Small intestine (tissue), 7 donors: ENCODE measurements at regions not wholly inside any gene's neighbourhood (a gene's known extent, or its start where the extent isn't known, plus 50 kb on each side); places are given as distances from the start of the nearest gene placed in this dataset.
A peak's percentile ranks its signal among the peaks of the same experiment; 100 is the strongest.

Source experiments
- DNase-seq, 2 donors: peaks; one replicate each; pipeline versions ENCODE4 v3.0.0 to v3.0.0-alpha.2; 2013
- FAIRE-seq: peaks from 2 replicates; lab custom pipeline; 2012; peaks lifted over from hg19 to GRCh38; lab: Jason Lieb, UNC
- H3K27ac ChIP-seq, 3 donors: one replicate each; pipeline ENCODE4 v1.5.1; 2013; ENCODE audit warnings: low read length in 2 of 3, mild to moderate bottlenecking in 2 of 3, control low read depth in 1 of 3, inconsistent platforms in 1 of 3, low read depth in 1 of 3, moderate library complexity in 1 of 3
- H3K27me3 ChIP-seq, 3 donors: one replicate each; pipeline ENCODE4 v1.6.1; 2013; ENCODE audit warnings: low read length in 3 of 3, inconsistent platforms in 1 of 3; ENCODE audit not compliant: control insufficient read depth in 3 of 3, insufficient read depth in 3 of 3
- H3K36me3 ChIP-seq, 3 donors: one replicate each; pipeline ENCODE4 v1.6.1; 2013; ENCODE audit warnings: low read length in 3 of 3, inconsistent platforms in 1 of 3, low read depth in 1 of 3, mild to moderate bottlenecking in 1 of 3, moderate library complexity in 1 of 3; ENCODE audit not compliant: control insufficient read depth in 3 of 3, insufficient read depth in 2 of 3
- H3K4me1 ChIP-seq, 3 donors: one replicate each; pipeline ENCODE4 v1.6.1; 2013; ENCODE audit warnings: low read length in 2 of 3, inconsistent platforms in 1 of 3, low read depth in 1 of 3, mild to moderate bottlenecking in 1 of 3, moderate library complexity in 1 of 3; ENCODE audit not compliant: control insufficient read depth in 3 of 3, insufficient read depth in 2 of 3
- H3K4me3 ChIP-seq, 3 donors: one replicate each; pipeline ENCODE4 v1.5.1; 2013; ENCODE audit warnings: low read length in 3 of 3, control low read depth in 1 of 3, inconsistent platforms in 1 of 3, low read depth in 1 of 3, mild to moderate bottlenecking in 1 of 3, moderate library complexity in 1 of 3
- H3K9me3 ChIP-seq, 2 donors: one replicate each; pipeline ENCODE4 v1.6.1; 2013; ENCODE audit warnings: low read depth in 1 of 2, low read length in 1 of 2; ENCODE audit not compliant: control insufficient read depth in 2 of 2, insufficient read depth in 1 of 2
- WGBS, 3 donors: extraction: QIAGEN DNeasy Blood & Tissue Kit; methylation state at CpG; one replicate each; pipeline ENCODE4 v1.1.7; 2013; 5-methylcytosine and 5-hydroxymethylcytosine counted together
- donor health status: healthy with polysubstance abuse.
- donor health status: control.
- donor health status: control.
- donor health status: Bipolar disorder and iron deficiency.
- donor health status: healthy.

DNA sequence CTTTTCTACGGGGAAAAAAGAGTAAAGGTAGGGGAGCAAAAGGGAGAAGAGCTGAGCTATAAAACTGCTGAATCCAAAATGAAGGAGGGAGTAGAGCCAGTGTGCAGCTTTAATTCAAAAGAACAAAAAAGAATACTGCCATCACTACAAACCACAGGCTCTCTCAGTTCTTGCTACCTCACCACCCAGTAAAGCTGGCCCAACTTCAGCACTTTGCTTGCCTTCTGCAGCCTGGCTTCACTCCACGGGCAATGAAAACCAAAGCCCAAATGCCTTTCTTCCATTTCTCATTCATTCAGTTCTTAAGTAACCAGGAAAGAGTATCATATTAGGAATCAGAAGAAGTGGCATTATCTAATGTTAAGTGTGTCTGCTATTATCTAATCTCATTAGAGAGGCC is 376.8 kb downstream of the BCOR start:
- Histone ChIP-seq H3K4me1 (peaks cover 0 to 11% (median 6%) of the 10 kb centered on the region in 3 donors), H3K36me3 (no peaks in the 10 kb centered on the region), H3K27me3 (no peaks in the 10 kb centered on the region), H3K27ac (no peak overlapping the region), H3K4me3 (no peak overlapping the region), H3K9me3 (no peaks in the 10 kb centered on the region)
- FAIRE-seq (no peak), DNase-seq (no peak)
- 78 to 81% (median 81%) methylated on average over 2 of the region's 2 CpGs for WGBS, 3 donors

DNA sequence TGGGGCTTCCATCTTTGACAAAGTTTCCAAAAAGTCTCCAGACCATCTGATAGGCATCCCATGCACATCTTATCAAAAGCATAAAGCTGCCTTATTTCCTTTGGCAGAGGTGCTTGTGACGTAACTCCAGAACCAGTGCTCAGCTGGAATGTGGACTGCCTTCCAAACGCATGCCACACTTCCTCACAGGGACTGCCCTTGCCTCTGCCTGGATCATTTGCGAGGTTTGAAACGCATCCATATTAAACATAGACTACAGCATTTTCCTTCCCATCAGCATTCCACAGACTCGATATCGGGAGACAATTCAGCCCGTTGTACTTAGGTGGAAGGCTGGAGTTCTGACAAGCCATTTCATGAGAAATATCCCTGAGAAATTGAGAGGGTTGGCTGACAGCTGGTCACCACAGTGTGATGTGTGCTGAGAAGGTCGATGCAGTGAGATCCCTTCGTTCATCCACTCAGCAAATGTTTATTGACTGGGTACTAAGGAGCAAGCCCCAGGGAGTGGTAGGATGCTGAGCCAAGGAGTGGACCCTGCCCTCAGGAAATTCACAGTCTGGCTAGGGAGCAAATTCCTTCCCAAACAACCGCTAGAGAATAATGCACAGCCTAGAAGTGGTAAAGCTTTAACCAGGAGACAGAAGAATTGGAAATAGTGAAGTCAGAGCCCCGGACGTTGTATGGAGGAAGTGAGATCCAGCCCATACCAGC is 376.0 kb downstream of the BCOR start:
- FAIRE-seq (no peak), DNase-seq (peak; percentile 64 to 69)
- H3K4me1 ChIP-seq: peaks cover 0 to 11% (median 6%) of the 10 kb centered on the region in 3 donors
- 44 to 59% (median 49%) methylated on average over 12 of the region's 12 CpGs for WGBS, 3 donors
- H3K9me3 ChIP-seq: no peaks in the 10 kb centered on the region
- H3K27ac ChIP-seq: no peak overlapping the region
- H3K27me3 ChIP-seq: no peaks in the 10 kb centered on the region
- H3K36me3 ChIP-seq: no peaks in the 10 kb centered on the region
- H3K4me3 ChIP-seq: no peak overlapping the region

DNA sequence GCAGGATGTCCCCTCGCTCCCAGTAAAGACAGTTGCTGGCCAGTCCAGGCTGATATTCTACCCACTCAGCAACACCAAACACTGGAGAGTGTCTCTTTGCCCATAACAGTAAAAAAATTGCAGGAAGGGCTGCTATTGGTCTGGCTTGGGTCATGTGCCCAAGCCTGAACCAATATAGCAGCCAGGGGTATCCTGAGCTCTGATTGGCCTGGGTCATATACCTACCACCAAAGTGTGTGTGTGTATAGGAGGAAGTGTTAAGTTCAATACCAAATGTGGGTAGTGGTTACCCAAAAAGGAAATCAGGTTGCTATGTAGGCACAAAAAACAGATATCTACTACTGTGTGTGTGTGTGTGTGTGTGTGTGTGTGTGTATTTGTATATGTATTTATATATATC is 373.2 kb downstream of the BCOR start:
- WGBS, 3 donors: 80 to 100% (median 86%) methylated on average over 1 of the region's 1 CpG
- Histone ChIP-seq H3K9me3 (peaks cover 0 to 3% of the 10 kb centered on the region in 2 donors), H3K27ac (no peak overlapping the region), H3K36me3 (no peaks in the 10 kb centered on the region), H3K4me1 (peaks cover 0 to 6% (median 6%) of the 10 kb centered on the region in 3 donors), H3K27me3 (no peaks in the 10 kb centered on the region), H3K4me3 (no peak overlapping the region)
- DNase-seq (no peak), FAIRE-seq (no peak)

DNA sequence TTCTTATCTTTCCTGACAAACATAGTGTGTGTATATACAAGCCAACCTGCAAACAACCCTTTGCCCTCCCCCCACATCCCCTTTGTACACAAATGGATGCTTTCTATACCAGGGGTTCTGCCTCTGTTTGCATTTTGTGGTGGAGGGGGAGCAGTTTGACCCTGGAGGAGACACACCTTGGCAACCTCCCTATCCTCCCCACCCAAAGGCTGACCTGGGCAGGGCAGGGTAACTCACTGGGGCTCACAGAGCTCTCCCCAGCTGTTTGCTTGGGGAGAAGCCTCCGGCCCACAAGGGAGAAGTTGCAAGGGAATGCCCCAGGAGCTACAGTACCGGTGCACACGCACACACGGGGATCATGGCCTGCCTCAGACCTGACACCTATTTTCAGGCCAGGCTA is 372.6 kb downstream of the BCOR start:
- Histone ChIP-seq H3K36me3 (no peaks in the 10 kb centered on the region), H3K4me3 (no peak overlapping the region), H3K4me1 (peaks cover 0 to 6% (median 6%) of the 10 kb centered on the region in 3 donors), H3K27ac (peak overlapping the region in 1 of 3 donors; percentile 1), H3K9me3 (peaks cover 0 to 3% of the 10 kb centered on the region in 2 donors), H3K27me3 (no peaks in the 10 kb centered on the region)
- FAIRE-seq: no peak
- 29 to 85% (median 79%) methylated on average over 3 to 4 of the region's 4 CpGs for WGBS, 3 donors
- DNase-seq: peak in 1 of 2 donors; percentile 34

DNA sequence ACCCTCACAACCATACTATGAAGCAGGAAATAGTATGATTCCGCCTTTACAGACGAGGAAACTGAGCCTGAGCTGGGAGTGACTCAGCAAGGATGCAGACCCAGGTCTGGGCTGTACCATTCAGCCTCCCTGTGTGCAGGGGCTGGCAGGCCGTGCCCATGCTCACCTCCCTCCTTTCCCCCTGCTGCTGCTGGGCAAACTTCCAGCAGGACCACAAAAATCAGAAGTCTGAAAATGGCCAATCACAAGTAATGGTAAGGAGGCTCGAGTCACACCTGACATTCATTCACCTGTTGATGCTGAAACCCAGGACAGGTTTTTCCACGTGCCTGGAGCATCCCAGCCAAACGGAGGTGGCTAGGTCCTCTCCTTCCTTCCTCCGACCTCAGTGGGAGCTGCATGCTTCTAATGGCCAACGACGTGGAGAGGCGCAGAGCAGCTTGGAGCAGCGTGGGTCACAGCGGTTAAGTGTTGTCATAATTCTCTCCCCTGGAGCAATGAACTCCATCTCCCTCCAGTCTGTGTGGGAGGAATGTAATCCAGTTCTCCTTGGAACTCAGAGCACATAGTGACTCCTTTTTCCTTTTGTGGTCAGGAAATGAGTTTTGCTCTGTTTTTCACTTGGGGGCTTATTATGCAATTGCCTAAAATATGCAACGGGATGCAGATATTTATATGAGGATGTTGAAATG is 371.7 kb downstream of the BCOR start:
- H3K9me3 ChIP-seq: peaks cover 0 to 3% of the 10 kb centered on the region in 2 donors
- H3K27me3 ChIP-seq: no peaks in the 10 kb centered on the region
- WGBS, 3 donors: 65 to 92% (median 77%) methylated on average over 13 of the region's 13 CpGs
- FAIRE-seq (no peak), DNase-seq (no peak)
- H3K4me3 ChIP-seq: no peak overlapping the region
- peak overlapping the region in 1 of 3 donors; percentile 1 for H3K27ac ChIP-seq
- peaks cover 0 to 14% (median 6%) of the 10 kb centered on the region in 3 donors for H3K4me1 ChIP-seq
- H3K36me3 ChIP-seq: no peaks in the 10 kb centered on the region

DNA sequence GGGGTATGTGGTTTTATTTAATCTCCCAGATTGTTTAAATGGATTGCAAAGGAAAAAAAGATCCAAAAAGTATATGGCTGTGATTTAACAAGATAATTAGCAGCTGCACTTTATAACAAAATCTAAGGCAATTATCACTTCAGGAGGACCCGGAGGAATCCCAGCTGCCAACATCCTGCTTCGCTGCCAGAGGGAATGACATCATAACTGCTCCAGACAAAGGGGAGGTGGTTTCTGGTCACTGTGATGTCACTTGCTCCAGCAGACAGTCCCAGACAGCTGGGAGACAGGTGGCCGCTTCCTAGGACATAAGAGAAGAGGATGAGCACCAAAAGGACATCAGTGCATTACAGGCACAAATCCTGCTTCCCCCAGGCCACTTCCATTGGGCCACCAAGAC is 371.0 kb downstream of the BCOR start:
- FAIRE-seq (no peak), DNase-seq (no peak)
- no peak overlapping the region for H3K4me3 ChIP-seq
- no peaks in the 10 kb centered on the region for H3K27me3 ChIP-seq
- H3K36me3 ChIP-seq: no peaks in the 10 kb centered on the region
- peaks cover 0 to 17% (median 6%) of the 10 kb centered on the region in 3 donors for H3K4me1 ChIP-seq
- 59 to 76% (median 70%) methylated on average over 3 of the region's 3 CpGs for WGBS, 3 donors
- peak overlapping the region in 2 of 3 donors; percentile 1 to 58 for H3K27ac ChIP-seq
- H3K9me3 ChIP-seq: peaks cover 0 to 3% of the 10 kb centered on the region in 2 donors

DNA sequence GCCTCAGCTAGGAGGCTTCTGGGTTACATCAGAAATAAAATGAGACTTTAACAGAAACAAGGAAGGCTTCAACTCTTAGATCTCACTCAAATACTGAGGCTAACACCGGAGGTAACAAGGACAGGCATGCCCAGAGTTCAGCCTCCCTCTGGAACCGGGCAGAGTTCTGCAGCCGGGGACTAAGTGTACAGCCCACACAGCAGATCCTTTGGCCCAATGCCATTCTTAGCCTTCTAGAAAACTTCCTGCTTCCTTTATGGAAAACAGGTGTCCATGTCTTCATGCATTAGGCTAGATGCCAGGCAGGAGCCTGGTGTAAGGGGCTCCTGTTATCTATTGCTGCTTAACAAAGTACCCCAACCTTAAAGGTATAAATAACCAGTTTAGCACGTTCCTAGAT is 369.7 kb downstream of the BCOR start:
- Histone ChIP-seq H3K27ac (no peak overlapping the region), H3K4me3 (no peak overlapping the region), H3K4me1 (peaks cover 0 to 17% (median 6%) of the 10 kb centered on the region in 3 donors), H3K27me3 (no peaks in the 10 kb centered on the region), H3K36me3 (no peaks in the 10 kb centered on the region), H3K9me3 (peaks cover 0 to 3% of the 10 kb centered on the region in 2 donors)
- FAIRE-seq (no peak), DNase-seq (peak in 1 of 2 donors; percentile 30)
- WGBS, 3 donors: 10 to 45% (median 37%) methylated on average over 4 of the region's 4 CpGs

DNA sequence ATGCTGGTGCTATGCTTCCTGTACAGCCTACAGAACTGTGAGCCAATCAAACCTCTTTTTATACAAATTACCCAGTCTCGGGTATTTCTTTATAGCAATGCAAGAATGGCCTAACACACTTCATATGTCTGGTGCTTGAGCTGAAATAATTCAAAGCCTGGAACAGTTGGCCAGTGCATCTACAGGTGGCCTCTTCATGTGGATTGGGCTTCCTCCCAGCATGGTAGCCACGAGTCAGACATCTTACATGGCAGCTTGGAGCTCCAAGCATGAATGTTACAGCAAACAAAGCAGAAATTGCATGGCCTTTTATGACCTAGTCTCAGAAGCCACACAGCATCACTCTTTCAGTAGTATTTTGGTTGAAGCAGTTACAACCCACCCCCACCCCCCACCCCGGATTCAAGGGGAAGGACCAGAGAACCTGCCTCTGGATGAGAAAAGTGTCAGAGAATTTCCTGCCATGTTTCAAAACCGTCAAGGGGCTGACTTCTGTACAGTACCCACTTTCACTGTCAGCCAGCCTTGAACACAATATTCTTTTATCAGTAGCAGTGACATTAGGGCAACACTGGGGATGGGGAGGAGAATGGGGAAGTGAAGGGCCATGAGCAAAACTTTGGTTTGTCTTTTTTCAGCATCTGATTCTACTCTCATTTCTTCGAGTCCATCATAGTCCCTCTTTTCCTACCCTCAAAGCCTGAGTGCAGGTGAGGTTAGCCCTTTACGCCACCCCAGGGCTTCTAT is 368.7 kb downstream of the BCOR start:
- Histone ChIP-seq H3K27ac (no peak overlapping the region), H3K9me3 (peaks cover 0 to 3% of the 10 kb centered on the region in 2 donors), H3K4me3 (no peak overlapping the region), H3K36me3 (no peaks in the 10 kb centered on the region), H3K4me1 (peaks cover 0 to 17% (median 6%) of the 10 kb centered on the region in 3 donors), H3K27me3 (no peaks in the 10 kb centered on the region)
- no peak for DNase-seq
- WGBS, 3 donors: 81 to 91% (median 88%) methylated on average over 6 of the region's 6 CpGs
- FAIRE-seq: no peak
